IMR-90 (cell line): ENCODE measurements at regions not wholly inside any gene's neighbourhood (a gene's known extent, or its start where the extent isn't known, plus 50 kb on each side); places are given as distances from the start of the nearest gene placed in this dataset. TPM values are rescaled to one million over a fixed set of nuclear protein-coding genes. Genes with fewer than 3 reads are reported as not detected.

Source experiments
- microRNA-seq, 2 experiments: library from miRNA; stranded (forward) in 1 of 2; unstranded in 1 of 2; fragments of 10-50 nt in 1 of 2; fragments of <30 nt in 1 of 2; gene quantifications in 1 of 2; microRNA quantifications in 1 of 2; one replicate each; pipeline versions ENCODE3 to v1.1.0; 2013 to 2020; ENCODE audit not compliant: insufficient read depth in 1 of 2, insufficient read length in 1 of 2, unreplicated experiment in 1 of 2
- small RNA-seq, 5 experiments: library from RNA; depleted of rRNA; stranded (forward); fragments of <200 nt; gene quantifications; one replicate each; pipeline ENCODE3, GENCODE V24; 2012

Small RNA genes lying in the stretch of these regions (microRNA-seq; reads per million reads assigned to microRNA genes)
- gene RF00402 (ENCODE audit: insufficient read depth, insufficient read length) (not detected), gene RNU6-1069P (ENCODE audit: insufficient read depth, insufficient read length) (not detected)

Small RNA genes lying in the stretch of these regions (small RNA-seq; reads per million reads assigned to genes)
- gene RF00402 (0 reads per million in 5 experiments), gene RNU6-1069P (0 reads per million in 5 experiments)
